C4-2B (cell line): ENCODE measurements at regions not wholly inside any gene's neighbourhood (a gene's known extent, or its start where the extent isn't known, plus 50 kb on each side); places are given as distances from the start of the nearest gene placed in this dataset.

Experiments used
- CTCF ChIP-seq: fragments of 450-650 bp; conservative IDR thresholded peaks from 2 replicates; pipeline ENCODE4 v1.5.1; 2017; ENCODE audit warnings: mild to moderate bottlenecking
- ZFX ChIP-seq: fragments of 450-650 bp; IDR thresholded peaks from 2 replicates; pipeline ENCODE4 v1.6.1; 2017

DNA sequence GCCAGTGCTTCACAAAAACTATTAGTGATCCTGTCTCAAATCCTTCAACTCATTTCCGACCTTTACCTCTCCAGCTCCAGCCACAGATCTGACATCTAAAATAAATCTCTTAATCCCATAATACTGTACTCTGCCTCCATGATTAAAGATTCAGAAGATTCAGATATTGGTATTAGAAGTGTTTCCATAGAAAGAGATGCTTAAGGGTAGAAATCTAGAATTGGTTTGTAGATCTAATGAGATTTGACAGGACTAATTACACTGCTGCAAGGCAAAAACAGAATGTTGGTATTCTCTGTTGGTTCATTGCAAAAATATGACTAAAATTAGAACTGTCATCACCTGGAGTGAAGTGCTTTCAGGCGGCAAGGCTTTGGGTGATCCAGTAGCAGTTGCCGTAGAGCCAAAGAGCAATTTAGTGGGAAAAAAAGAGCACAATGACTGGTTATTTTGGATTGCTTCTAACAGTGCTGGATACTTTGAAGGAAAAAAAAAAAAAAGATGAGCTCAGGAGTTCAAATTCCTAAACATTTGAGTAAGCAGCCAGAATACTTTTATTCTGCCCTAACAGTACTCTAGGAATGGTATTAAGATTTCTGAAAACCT, 940.1 kb upstream of the SORCS1 start:
- TF ChIP-seq CTCF (no peak), ZFX (no peak)
